PC-9 (cell line): ENCODE measurements at regions not wholly inside any gene's neighbourhood (a gene's known extent, or its start where the extent isn't known, plus 50 kb on each side); places are given as distances from the start of the nearest gene placed in this dataset.

ENCODE experiments used
- EZH2 ChIP-seq: fragments of 200-600 bp; sonication (generic); IDR thresholded peaks from 2 replicates; pipeline ENCODE4 v1.8.0; 2017; ENCODE audit warnings: antibody characterized with exemption, low read depth
- TF ChIP-seq, protein P1 (sequence below): fragments of 200-600 bp; sonication (generic); conservative IDR thresholded peaks from 2 replicates; pipeline ENCODE4 v1.6.1; 2017; ENCODE audit warnings: mixed run types, antibody characterized with exemption, mild to moderate bottlenecking, moderate library complexity

- no peak for TF ChIP-seq EZH2
- TF ChIP-seq, protein P1, sequence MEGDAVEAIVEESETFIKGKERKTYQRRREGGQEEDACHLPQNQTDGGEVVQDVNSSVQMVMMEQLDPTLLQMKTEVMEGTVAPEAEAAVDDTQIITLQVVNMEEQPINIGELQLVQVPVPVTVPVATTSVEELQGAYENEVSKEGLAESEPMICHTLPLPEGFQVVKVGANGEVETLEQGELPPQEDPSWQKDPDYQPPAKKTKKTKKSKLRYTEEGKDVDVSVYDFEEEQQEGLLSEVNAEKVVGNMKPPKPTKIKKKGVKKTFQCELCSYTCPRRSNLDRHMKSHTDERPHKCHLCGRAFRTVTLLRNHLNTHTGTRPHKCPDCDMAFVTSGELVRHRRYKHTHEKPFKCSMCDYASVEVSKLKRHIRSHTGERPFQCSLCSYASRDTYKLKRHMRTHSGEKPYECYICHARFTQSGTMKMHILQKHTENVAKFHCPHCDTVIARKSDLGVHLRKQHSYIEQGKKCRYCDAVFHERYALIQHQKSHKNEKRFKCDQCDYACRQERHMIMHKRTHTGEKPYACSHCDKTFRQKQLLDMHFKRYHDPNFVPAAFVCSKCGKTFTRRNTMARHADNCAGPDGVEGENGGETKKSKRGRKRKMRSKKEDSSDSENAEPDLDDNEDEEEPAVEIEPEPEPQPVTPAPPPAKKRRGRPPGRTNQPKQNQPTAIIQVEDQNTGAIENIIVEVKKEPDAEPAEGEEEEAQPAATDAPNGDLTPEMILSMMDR, result no peak
Observed at GRCh38 chr10:6868036-6868725, 288.1 kb upstream of the PRKCQ start.
